ENCODE measurements at regions not wholly inside any gene's neighbourhood (a gene's known extent, or its start where the extent isn't known, plus 50 kb on each side); places are given as distances from the start of the nearest gene placed in this dataset.

GRCh38 chr2:220053919-220054318 lies 426.5 kb downstream of the SLC4A3 start:
- CTCF ChIA-PET (ENCODE audit: low intra/inter-chr PET ratio), result no interaction called here
- BruUV-seq (replicated peaks), result no TSS peak
- H3K79me2 ChIP-seq (ENCODE audit: control insufficient read depth, insufficient read depth, low read length), result no peaks in the 10 kb centered on the region
- no peaks in the 10 kb centered on the region for H4K20me1 ChIP-seq (replicated peaks; ENCODE audit: control insufficient read depth, insufficient read depth, low read length)
- TF ChIP-seq RAD21 (CRISPR knock-in tag; conservative IDR thresholded peaks at IDR 0.05 in 1 of 2, IDR thresholded peaks at IDR 0.05 in 1 of 2), result peak in 1 of 2 experiments; percentile 24; a peak in 1 of 4 replicates
- TF ChIP-seq SMARCC2 (IDR thresholded peaks at IDR 0.05; ENCODE audit: low read depth), result no peak
- TF ChIP-seq CTCF (IDR thresholded peaks at IDR 0.05 in 2 of 3, conservative IDR thresholded peaks at IDR 0.05 in 1 of 3; ENCODE audit: insufficient read depth in 2 of 3, low read depth in 1 of 3, low read length in 3 of 3), result peak in 2 of 3 experiments; percentile 14 to 34; a peak in 1 of 6 replicates
- TF ChIP-seq ZFP91 (CRISPR knock-in tag; IDR thresholded peaks at IDR 0.05), result no peak
- TF ChIP-seq KDM4B (IDR thresholded peaks at IDR 0.05; ENCODE audit: borderline replicate concordance in 2 of 2, low read depth in 1 of 2), result no peak
- no peak for TF ChIP-seq NUFIP1 (IDR thresholded peaks at IDR 0.05; ENCODE audit: partially characterized antibody)
- H3K27me3 ChIP-seq (ENCODE audit: control insufficient read depth in 2 of 2, insufficient read depth in 2 of 2, low read length in 2 of 2), result no peaks in the 10 kb centered on the region
- peak in 2 of 4 experiments; percentile 3 to 8 for DNase-seq (ENCODE audit: extremely low read depth in 1 of 4, low spot score in 3 of 4)
- H3K4me1 ChIP-seq (replicated peaks in 1 of 2; ENCODE audit: control insufficient read depth in 2 of 2, insufficient read depth in 2 of 2, low read length in 2 of 2), result no peaks in the 10 kb centered on the region
- no peaks in the 10 kb centered on the region for H3K9me1 ChIP-seq (ENCODE audit: control insufficient read depth, insufficient read depth, low read length)
- H3K4me3 ChIP-seq, result no peak overlapping the region
- intact Hi-C loops (cut with micrococcal nuclease), result no loop called here
- H3K4me2 ChIP-seq (ENCODE audit: insufficient read depth, low read length), result no peak overlapping the region
- no peak for ATAC-seq
- no peak overlapping the region for H3K27ac ChIP-seq (ENCODE audit: extremely low read depth, low read depth, low read length)
- H3K9ac ChIP-seq (ENCODE audit: insufficient read depth in 1 of 2, low read depth in 2 of 2, low read length in 2 of 2), result no peak overlapping the region
- no peak overlapping the region for H2AFZ ChIP-seq (ENCODE audit: low read depth, low read length)
- POLR2A ChIA-PET, result no interaction called here
- no peaks in the 10 kb centered on the region for H3K36me3 ChIP-seq (ENCODE audit: control insufficient read depth, insufficient read depth, low read length)
- FAIRE-seq, result no peak
- no peaks in the 10 kb centered on the region for H3K9me3 ChIP-seq (replicated peaks; ENCODE audit: control insufficient read depth, insufficient read depth, low read depth, low read length)
- in situ Hi-C loops (cut with MboI), result no loop called here

All from K562 (cell line).